Vagina (tissue), 2 donors: ENCODE measurements at regions not wholly inside any gene's neighbourhood (a gene's known extent, or its start where the extent isn't known, plus 50 kb on each side); places are given as distances from the start of the nearest gene placed in this dataset.

Source experiments
- POLR2A ChIP-seq, 2 donors: fragments of 450-650 bp; IDR thresholded peaks; one replicate each; pipeline ENCODE4 v1.6.1; 2017; ENCODE audit warnings: antibody characterized with exemption in 2 of 2, mild to moderate bottlenecking in 2 of 2, moderate library complexity in 2 of 2
- TF ChIP-seq, protein P1 (sequence below), 3 experiments: fragments of 450-650 bp in 2 of 3; fragments of 200-600 bp in 1 of 3; sonication (generic) in 1 of 3; IDR thresholded peaks; one replicate each; pipeline ENCODE4 v1.5.1; 2017 to 2019; ENCODE audit warnings: antibody characterized with exemption in 3 of 3, mild to moderate bottlenecking in 2 of 3, moderate library complexity in 2 of 3

DNA sequence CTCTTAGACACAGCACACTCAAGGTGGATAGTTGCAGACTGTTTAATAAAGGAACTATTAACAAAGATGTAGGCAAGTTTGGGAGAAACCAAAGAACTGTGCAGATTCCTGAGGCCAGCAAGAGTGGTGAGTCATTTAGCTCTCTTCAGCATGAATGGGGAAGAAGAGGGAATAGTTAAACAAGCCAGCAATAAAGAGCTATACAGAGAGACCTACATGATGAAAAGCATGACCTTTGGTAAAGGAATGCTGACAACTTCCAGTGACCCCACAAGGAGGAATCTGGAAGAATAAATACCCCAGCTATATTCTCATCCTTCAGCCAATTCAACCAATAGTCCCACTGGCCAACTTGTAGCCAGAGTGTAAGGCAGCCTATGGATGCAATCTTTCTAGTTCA is 706.0 kb upstream of the GRAMD2B start:
- TF ChIP-seq POLR2A (IDR thresholded peaks at IDR 0.05): no peak
- TF ChIP-seq, protein P1, sequence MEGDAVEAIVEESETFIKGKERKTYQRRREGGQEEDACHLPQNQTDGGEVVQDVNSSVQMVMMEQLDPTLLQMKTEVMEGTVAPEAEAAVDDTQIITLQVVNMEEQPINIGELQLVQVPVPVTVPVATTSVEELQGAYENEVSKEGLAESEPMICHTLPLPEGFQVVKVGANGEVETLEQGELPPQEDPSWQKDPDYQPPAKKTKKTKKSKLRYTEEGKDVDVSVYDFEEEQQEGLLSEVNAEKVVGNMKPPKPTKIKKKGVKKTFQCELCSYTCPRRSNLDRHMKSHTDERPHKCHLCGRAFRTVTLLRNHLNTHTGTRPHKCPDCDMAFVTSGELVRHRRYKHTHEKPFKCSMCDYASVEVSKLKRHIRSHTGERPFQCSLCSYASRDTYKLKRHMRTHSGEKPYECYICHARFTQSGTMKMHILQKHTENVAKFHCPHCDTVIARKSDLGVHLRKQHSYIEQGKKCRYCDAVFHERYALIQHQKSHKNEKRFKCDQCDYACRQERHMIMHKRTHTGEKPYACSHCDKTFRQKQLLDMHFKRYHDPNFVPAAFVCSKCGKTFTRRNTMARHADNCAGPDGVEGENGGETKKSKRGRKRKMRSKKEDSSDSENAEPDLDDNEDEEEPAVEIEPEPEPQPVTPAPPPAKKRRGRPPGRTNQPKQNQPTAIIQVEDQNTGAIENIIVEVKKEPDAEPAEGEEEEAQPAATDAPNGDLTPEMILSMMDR (IDR thresholded peaks at IDR 0.05): no peak
